Tibial nerve (tissue), 4 donors: ENCODE measurements at regions not wholly inside any gene's neighbourhood (a gene's known extent, or its start where the extent isn't known, plus 50 kb on each side); places are given as distances from the start of the nearest gene placed in this dataset.

Experiments
- EP300 ChIP-seq, 2 donors: sonication (generic); formaldehyde crosslinking; IDR thresholded peaks; one replicate each; pipeline ENCODE4 v1.6.1; 2017; ENCODE audit warnings: antibody characterized with exemption in 2 of 2, mild to moderate bottlenecking in 1 of 2
- TF ChIP-seq, protein P1 (sequence below), 5 experiments: fragments of 200-600 bp in 3 of 5; fragments of 450-650 bp in 2 of 5; sonication (generic) in 3 of 5; IDR thresholded peaks; one replicate each; pipeline ENCODE4 v1.5.1; 2016 to 2019; ENCODE audit warnings: antibody characterized with exemption in 5 of 5, mild to moderate bottlenecking in 3 of 5, moderate library complexity in 2 of 5

GRCh38 chr5:63029891-63030290 is 451.3 kb downstream of the LRRC70 start:
- no peak for TF ChIP-seq EP300 (IDR thresholded peaks at IDR 0.05)
- TF ChIP-seq, protein P1, sequence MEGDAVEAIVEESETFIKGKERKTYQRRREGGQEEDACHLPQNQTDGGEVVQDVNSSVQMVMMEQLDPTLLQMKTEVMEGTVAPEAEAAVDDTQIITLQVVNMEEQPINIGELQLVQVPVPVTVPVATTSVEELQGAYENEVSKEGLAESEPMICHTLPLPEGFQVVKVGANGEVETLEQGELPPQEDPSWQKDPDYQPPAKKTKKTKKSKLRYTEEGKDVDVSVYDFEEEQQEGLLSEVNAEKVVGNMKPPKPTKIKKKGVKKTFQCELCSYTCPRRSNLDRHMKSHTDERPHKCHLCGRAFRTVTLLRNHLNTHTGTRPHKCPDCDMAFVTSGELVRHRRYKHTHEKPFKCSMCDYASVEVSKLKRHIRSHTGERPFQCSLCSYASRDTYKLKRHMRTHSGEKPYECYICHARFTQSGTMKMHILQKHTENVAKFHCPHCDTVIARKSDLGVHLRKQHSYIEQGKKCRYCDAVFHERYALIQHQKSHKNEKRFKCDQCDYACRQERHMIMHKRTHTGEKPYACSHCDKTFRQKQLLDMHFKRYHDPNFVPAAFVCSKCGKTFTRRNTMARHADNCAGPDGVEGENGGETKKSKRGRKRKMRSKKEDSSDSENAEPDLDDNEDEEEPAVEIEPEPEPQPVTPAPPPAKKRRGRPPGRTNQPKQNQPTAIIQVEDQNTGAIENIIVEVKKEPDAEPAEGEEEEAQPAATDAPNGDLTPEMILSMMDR (IDR thresholded peaks at IDR 0.05), result no peak
